ENCODE measurements at regions not wholly inside any gene's neighbourhood (a gene's known extent, or its start where the extent isn't known, plus 50 kb on each side); places are given as distances from the start of the nearest gene placed in this dataset.

DNA sequence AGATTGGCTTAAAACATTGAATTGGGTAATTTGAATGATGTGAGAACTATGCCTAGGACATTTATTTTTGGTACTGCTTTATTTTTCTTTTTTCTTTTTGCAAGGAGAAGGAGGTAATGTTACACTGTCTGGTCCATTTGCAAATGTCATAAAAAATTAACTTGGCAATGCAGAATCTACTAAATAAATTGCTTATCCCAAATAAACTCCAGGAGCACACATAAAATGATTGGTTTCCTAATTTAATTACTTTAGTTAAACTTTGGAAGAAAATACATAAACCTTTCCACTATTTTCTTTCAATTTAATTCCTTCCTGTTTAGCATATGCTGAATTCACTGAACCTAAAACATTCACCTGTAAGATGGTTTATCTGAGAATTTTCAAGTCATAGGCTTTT, 238.4 kb upstream of the ETAA1 start:
- no peaks in the 10 kb centered on the region for H3K27me3 ChIP-seq (ENCODE audit: control insufficient read depth, insufficient read depth, low read length, poor library complexity, severe bottlenecking)
- Mint-ChIP-seq H3K9me3 (no peaks in the 10 kb centered on the region), H3K4me1 (no peaks in the 10 kb centered on the region), H3K4me3 (no peak overlapping the region), H3K36me3 (ENCODE audit: low read depth) (no peaks in the 10 kb centered on the region), H3K27ac (no peak overlapping the region), H3K27me3 (ENCODE audit: insufficient read depth) (no peaks in the 10 kb centered on the region)
- H3K9me3 ChIP-seq (ENCODE audit: control insufficient read depth, low read length), result no peaks in the 10 kb centered on the region
- TF ChIP-seq, protein P1, sequence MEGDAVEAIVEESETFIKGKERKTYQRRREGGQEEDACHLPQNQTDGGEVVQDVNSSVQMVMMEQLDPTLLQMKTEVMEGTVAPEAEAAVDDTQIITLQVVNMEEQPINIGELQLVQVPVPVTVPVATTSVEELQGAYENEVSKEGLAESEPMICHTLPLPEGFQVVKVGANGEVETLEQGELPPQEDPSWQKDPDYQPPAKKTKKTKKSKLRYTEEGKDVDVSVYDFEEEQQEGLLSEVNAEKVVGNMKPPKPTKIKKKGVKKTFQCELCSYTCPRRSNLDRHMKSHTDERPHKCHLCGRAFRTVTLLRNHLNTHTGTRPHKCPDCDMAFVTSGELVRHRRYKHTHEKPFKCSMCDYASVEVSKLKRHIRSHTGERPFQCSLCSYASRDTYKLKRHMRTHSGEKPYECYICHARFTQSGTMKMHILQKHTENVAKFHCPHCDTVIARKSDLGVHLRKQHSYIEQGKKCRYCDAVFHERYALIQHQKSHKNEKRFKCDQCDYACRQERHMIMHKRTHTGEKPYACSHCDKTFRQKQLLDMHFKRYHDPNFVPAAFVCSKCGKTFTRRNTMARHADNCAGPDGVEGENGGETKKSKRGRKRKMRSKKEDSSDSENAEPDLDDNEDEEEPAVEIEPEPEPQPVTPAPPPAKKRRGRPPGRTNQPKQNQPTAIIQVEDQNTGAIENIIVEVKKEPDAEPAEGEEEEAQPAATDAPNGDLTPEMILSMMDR (conservative IDR thresholded peaks at IDR 0.05), result no peak
- H3K9ac ChIP-seq (ENCODE audit: extremely low read depth, low read length, poor library complexity, severe bottlenecking), result no peak overlapping the region
- no peaks in the 10 kb centered on the region for H3K36me3 ChIP-seq (ENCODE audit: control insufficient read depth, insufficient read depth, low read length)
- H3K4me1 ChIP-seq (ENCODE audit: control insufficient read depth, insufficient read depth, low read length), result no peaks in the 10 kb centered on the region
- H3K4me3 ChIP-seq (ENCODE audit: low read length), result no peak overlapping the region
- DNase-seq, result no peak
- H3K27ac ChIP-seq (ENCODE audit: low read depth, low read length), result no peak overlapping the region

DNA sequence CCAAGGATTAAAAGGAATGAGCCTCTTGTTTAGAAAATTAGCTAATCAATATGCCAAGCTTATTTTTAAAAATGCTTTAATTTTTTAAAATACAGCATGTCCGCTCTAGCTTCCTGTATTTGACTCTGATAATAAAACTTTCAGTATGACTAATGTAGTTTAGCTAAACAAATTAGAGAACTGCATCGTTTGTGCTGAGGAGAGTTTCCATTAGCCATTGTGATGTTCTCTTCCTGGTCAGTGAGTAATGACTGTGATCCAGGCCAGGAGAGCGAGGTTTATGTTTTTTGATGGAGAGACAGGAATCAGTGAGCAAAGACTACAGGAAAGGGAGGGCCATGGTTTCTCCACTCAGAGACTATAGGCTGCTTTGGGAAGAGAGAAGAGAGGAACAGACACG, 237.2 kb upstream of the ETAA1 start:
- no peak for DNase-seq
- Mint-ChIP-seq H3K4me3 (no peak overlapping the region), H3K27ac (no peak overlapping the region), H3K36me3 (ENCODE audit: low read depth) (no peaks in the 10 kb centered on the region), H3K9me3 (no peaks in the 10 kb centered on the region), H3K27me3 (ENCODE audit: insufficient read depth) (no peaks in the 10 kb centered on the region), H3K4me1 (no peaks in the 10 kb centered on the region)
- TF ChIP-seq, protein P1 (conservative IDR thresholded peaks at IDR 0.05), result no peak
- WGBS, 2 experiments (ENCODE audit: insufficient coverage in 1 of 2, insufficient read length in 1 of 2), result 91 to 100% methylated on average over 1 to 4 of the region's 4 CpGs
- H3K9ac ChIP-seq (ENCODE audit: extremely low read depth, low read length, poor library complexity, severe bottlenecking), result no peak overlapping the region
- no peak overlapping the region for H3K27ac ChIP-seq (ENCODE audit: low read depth, low read length)
- no peaks in the 10 kb centered on the region for H3K27me3 ChIP-seq (ENCODE audit: control insufficient read depth, insufficient read depth, low read length, poor library complexity, severe bottlenecking)
- H3K4me1 ChIP-seq (ENCODE audit: control insufficient read depth, insufficient read depth, low read length), result no peaks in the 10 kb centered on the region
- no peaks in the 10 kb centered on the region for H3K9me3 ChIP-seq (ENCODE audit: control insufficient read depth, low read length)
- no peaks in the 10 kb centered on the region for H3K36me3 ChIP-seq (ENCODE audit: control insufficient read depth, insufficient read depth, low read length)
- H3K4me3 ChIP-seq (ENCODE audit: low read length), result no peak overlapping the region

DNA sequence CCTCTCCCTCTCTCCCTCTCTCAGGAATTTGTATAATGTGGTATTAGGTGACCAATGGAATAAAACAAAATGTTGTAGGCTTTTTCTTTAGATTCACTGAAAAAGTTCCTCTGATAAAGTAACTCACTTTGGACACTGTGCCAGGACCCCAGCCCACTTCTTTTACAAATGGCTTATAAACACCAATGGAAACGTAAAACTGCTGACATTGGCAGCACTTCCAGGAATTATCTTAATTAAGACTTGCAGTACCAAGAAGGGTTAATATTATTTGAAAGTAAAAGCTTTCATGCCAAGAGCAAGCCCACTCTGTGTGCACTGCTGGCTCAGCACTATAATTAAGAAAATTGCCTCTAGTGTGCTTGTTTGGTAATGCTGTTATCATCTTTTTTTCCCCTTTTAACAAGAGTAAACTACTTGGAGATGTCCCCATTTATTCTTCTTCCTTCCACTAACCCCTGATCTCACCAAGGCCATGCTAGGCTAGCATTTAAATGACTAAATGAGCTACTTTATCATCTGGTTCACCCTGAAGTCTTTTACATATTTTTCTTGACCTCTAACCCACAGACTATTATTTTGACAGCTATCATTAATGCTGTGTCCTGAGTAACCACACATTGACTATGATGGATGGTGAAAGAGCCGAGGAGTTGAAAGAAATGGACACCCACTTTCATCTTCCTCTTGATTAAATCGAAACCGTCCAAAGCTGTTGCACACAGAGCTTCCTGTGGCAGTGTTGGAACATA, 232.2 kb upstream of the ETAA1 start:
- no peak overlapping the region for H3K4me3 ChIP-seq (ENCODE audit: low read length)
- no peaks in the 10 kb centered on the region for H3K4me1 ChIP-seq (ENCODE audit: control insufficient read depth, insufficient read depth, low read length)
- H3K4me1 Mint-ChIP-seq, result peaks cover 3% of the 10 kb centered on the region
- H3K27me3 ChIP-seq (ENCODE audit: control insufficient read depth, insufficient read depth, low read length, poor library complexity, severe bottlenecking), result no peaks in the 10 kb centered on the region
- H3K36me3 ChIP-seq (ENCODE audit: control insufficient read depth, insufficient read depth, low read length), result no peaks in the 10 kb centered on the region
- H3K27ac ChIP-seq (ENCODE audit: low read depth, low read length), result no peak overlapping the region
- DNase-seq, result no peak
- H3K36me3 Mint-ChIP-seq (ENCODE audit: low read depth), result no peaks in the 10 kb centered on the region
- TF ChIP-seq, protein P1 (conservative IDR thresholded peaks at IDR 0.05), result no peak
- peaks cover 5% of the 10 kb centered on the region for H3K9me3 ChIP-seq (ENCODE audit: control insufficient read depth, low read length)
- H3K27ac Mint-ChIP-seq, result no peak overlapping the region
- no peak overlapping the region for H3K9ac ChIP-seq (ENCODE audit: extremely low read depth, low read length, poor library complexity, severe bottlenecking)
- WGBS, 2 experiments (ENCODE audit: insufficient coverage in 1 of 2, insufficient read length in 1 of 2), result 86% methylated on average over 4 of the region's 4 CpGs; no CpG with 5 or more reads in 1 of the 2 experiments
- H3K27me3 Mint-ChIP-seq (ENCODE audit: insufficient read depth), result no peaks in the 10 kb centered on the region
- peaks cover 6% of the 10 kb centered on the region for H3K9me3 Mint-ChIP-seq
- no peak overlapping the region for H3K4me3 Mint-ChIP-seq
